Erythroblast (primary cell): ENCODE measurements at regions not wholly inside any gene's neighbourhood (a gene's known extent, or its start where the extent isn't known, plus 50 kb on each side); places are given as distances from the start of the nearest gene placed in this dataset.

Source experiments
- GATA1 ChIP-seq: IDR thresholded peaks from 2 replicates; pipeline ENCODE4 v1.6.1; 2011; ENCODE audit warnings: low read depth, mild to moderate bottlenecking, control low read depth, low read length, moderate library complexity
- POLR2A ChIP-seq: IDR thresholded peaks from 2 replicates; pipeline ENCODE4 v1.6.1; 2011; ENCODE audit warnings: mild to moderate bottlenecking, low read length

DNA sequence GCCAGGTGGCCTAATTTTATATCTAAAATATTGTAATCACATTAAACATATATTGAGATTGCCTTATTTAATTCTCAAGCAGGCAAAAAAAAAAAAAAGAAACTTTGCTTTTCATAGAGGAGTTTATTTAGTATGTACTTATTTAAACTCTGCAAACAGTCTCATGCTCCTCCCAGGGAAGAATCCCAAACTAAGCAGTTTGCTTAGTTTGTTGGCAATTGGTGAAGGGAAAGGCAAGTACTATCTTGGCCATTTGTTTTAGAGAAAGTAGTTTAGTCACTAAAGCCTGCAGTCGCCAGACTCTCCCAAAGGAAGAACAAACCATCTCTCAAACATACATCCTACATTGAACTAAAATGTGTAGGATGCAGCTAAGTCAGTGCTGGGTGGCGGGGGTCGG is 226.8 kb downstream of the CDC14C start:
- TF ChIP-seq POLR2A (no peak), GATA1 (no peak)
